ENCODE measurements at regions not wholly inside any gene's neighbourhood (a gene's known extent, or its start where the extent isn't known, plus 50 kb on each side); places are given as distances from the start of the nearest gene placed in this dataset.

DNA sequence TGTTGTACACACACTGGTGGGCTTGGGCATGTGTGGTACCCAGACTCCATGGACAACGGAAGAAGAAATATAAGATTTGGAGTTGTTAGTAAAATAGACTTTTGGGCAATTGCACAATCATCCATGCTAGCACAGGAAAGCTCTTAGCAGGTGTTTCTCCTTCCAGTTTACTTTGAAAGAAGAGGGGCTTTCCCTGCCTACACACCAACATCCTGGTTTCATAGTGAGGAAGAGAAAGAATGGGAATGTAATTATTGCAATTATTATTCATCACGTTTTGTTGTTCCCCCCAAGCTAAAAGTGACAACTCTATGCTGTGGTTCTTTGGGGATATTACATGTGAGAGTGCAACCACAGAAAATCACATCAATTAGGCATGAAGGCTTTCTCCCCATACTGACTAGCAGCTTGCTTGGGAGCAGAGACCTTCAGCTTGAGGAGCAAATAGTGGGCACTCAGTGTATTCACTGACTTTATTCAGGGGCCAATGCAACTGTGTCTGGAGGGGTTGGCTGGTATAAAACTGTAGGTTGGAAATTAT lies 57.2 kb upstream of the PUDP start:
- DNase-seq = no peak
- no peaks in the 10 kb centered on the region for H3K9me3 Mint-ChIP-seq
- H3K27ac Mint-ChIP-seq = no peak overlapping the region
- intact Hi-C loops (cut with micrococcal nuclease) = no loop called here
- peaks cover 4% of the 10 kb centered on the region for H3K4me1 Mint-ChIP-seq (ENCODE audit: low read depth)
- no peaks in the 10 kb centered on the region for H3K36me3 Mint-ChIP-seq
- ChIA-PET POLR2A (no interaction called here), CTCF (no interaction called here)
- H3K27me3 Mint-ChIP-seq = no peaks in the 10 kb centered on the region
- no peak overlapping the region for H3K4me3 Mint-ChIP-seq

- intact Hi-C loops (cut with micrococcal nuclease) = no loop called here
- Mint-ChIP-seq H3K4me1 (ENCODE audit: low read depth) (peaks cover 4% of the 10 kb centered on the region), H3K27me3 (no peaks in the 10 kb centered on the region), H3K27ac (no peak overlapping the region), H3K36me3 (no peaks in the 10 kb centered on the region), H3K4me3 (no peak overlapping the region), H3K9me3 (no peaks in the 10 kb centered on the region)
- ChIA-PET CTCF (no interaction called here), POLR2A (no interaction called here)
- DNase-seq = no peak
Measured at GRCh38 chrX:7204619-7205018, 56.7 kb upstream of the PUDP start.

GRCh38 chrX:7202206-7202605 lies 54.3 kb upstream of the PUDP start:
- H3K27ac Mint-ChIP-seq = no peak overlapping the region
- H3K36me3 Mint-ChIP-seq = no peaks in the 10 kb centered on the region
- intact Hi-C loops (cut with micrococcal nuclease) = no loop called here
- no peak for DNase-seq
- H3K9me3 Mint-ChIP-seq = no peaks in the 10 kb centered on the region
- peaks cover 4% of the 10 kb centered on the region for H3K4me1 Mint-ChIP-seq (ENCODE audit: low read depth)
- no peak overlapping the region for H3K4me3 Mint-ChIP-seq
- CTCF ChIA-PET = no interaction called here
- no peaks in the 10 kb centered on the region for H3K27me3 Mint-ChIP-seq
- POLR2A ChIA-PET = no interaction called here

DNA sequence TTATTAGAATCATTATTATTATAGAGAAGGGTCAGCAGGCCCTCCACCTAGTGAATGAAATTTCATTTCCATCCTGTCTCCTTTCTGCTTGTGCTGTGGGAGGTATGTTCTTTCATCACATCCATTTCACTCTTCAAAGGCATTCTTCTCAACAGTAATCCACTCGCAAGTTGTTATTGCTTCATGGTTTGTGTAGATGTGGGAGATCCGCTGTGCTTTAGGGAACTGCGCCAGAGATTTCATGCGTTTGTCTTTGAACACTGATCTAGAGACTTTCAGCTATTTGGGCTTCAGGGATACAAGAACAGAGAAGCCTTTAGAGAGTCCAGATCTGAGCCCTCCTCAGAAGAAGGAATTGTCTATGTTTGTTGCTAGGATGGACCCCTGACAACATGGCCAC lies 53.5 kb upstream of the PUDP start:
- intact Hi-C loops (cut with micrococcal nuclease) = no loop called here
- Mint-ChIP-seq H3K27ac (no peak overlapping the region), H3K9me3 (no peaks in the 10 kb centered on the region), H3K27me3 (no peaks in the 10 kb centered on the region), H3K4me3 (no peak overlapping the region), H3K4me1 (ENCODE audit: low read depth) (peaks cover 4% of the 10 kb centered on the region), H3K36me3 (no peaks in the 10 kb centered on the region)
- CTCF ChIA-PET = no interaction called here
- DNase-seq = no peak
- POLR2A ChIA-PET = no interaction called here

GRCh38 chrX:7198499-7198898 lies 50.5 kb upstream of the PUDP start:
- intact Hi-C loops (cut with micrococcal nuclease) = no loop called here
- DNase-seq = no peak
- H3K9me3 Mint-ChIP-seq = no peaks in the 10 kb centered on the region
- no peaks in the 10 kb centered on the region for H3K36me3 Mint-ChIP-seq
- POLR2A ChIA-PET = no interaction called here
- no peaks in the 10 kb centered on the region for H3K27me3 Mint-ChIP-seq
- no peaks in the 10 kb centered on the region for H3K4me1 Mint-ChIP-seq (ENCODE audit: low read depth)
- H3K27ac Mint-ChIP-seq = no peak overlapping the region
- no peak overlapping the region for H3K4me3 Mint-ChIP-seq
- CTCF ChIA-PET = interaction anchor here (0.7 kb wide), 1 partner anchor 9 kb away, joined by 3 read pairs; no protein-coding TSS in a partner anchor

Data from activated CD4-positive, alpha-beta memory T cell treated with anti-CD3 and anti-CD28 coated beads for 36 hours (primary cell).